Activated gamma-delta T cell (primary cell): ENCODE measurements at regions not wholly inside any gene's neighbourhood (a gene's known extent, or its start where the extent isn't known, plus 50 kb on each side); places are given as distances from the start of the nearest gene placed in this dataset.

ENCODE experiments used
- DNase-seq: peaks from one replicate; lab custom pipeline; 2025; lab: John Stamatoyannopoulos, UW

DNA sequence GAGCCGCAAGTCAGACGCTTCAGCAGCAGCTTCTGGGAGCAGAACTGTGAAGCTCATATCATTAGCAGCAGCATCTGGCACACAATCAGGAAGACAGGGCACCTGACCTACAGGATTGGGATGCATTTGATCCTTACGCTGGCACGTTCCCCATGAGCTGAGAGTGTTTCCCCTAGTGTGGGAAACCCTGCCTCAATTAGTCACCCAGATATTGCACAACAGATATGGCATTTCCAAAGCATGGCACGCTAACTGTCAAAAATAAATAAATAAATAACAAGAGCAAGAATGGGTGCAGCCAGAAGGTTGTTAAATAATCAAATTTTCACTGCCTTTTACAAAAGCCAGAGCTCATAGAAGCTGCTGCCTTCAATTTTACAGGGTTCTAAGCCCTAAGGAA is 189.6 kb upstream of the THBS1 start:
- DNase-seq: no peak

DNA sequence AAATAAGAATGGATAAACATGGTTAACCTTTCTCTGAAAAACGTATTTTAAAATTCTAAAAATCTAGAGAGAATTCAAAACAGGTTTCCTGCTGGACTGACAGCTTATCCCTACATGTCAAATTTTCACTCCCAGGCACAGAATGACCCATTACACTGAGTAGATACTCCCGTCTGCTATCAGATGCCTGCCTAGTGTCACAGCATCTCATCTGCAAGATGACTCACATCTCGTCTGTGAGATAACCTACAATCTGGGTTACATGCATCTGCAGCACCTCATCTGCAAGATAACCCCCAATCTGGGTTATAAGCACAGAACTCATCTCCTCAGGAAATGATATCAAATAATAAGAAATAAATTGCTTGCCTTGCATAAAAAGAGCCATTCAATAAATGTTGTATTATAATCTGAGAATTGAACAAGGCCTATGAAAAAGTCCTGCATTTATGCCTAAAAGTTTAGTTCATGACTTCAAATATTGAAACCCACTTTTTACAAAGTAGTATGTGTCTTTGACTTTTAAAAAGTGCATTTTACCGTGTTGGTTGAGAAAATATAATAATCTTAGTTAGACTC is 188.3 kb upstream of the THBS1 start:
- DNase-seq: no peak

DNA sequence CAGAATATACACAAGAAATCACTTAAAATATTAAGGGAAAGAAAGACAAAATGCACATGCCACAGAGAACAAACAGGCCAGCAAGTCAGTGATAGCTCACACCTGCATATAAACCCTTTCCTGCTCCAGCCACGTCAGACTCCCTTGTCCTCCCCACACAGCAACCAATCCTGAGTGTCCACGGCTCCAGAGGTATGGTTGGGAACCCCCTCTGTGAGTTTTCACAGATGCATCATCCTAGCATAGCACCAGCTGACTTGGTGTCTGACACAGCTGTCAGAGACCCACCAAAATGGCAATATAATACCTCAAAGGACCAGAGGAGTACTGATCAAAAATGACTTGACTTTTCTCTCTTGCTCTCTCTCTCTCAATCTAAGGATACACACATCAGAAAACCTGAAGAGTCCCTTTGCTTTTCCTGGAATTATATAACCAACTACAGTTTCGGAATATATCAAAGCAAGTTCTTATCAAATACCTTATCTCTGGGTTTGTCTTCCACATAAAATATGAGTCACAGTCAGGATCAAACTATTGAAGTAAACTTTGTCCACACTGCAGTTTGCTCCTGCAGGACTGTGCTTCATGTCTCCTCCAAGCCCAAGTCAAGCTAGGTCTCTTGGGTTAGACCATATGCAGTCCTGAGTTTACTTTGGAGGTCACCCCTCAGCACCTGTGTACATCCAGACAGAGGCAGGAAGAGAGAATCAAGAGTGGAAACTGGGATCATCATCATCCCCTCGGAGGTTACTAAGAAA is 187.1 kb upstream of the THBS1 start:
- DNase-seq: no peak

DNA sequence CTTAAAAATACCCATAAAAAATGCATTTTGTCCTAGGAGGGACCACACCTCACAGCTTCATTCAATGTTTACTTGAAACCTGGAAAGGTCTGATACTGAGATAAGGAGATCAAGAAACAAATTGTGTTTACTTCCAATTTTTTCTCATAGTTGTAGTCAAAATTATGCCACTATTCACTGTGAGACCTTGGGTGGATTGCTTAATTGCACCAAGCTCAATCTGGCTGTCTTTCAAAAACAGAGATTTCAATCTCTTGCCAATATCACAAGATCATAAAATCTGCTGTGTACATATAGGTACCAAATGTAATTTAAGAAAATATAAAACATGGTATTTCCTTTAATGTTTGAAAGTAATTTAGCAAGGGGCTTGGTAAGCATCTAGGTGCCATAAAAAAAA is 186.4 kb upstream of the THBS1 start:
- DNase-seq: no peak

DNA sequence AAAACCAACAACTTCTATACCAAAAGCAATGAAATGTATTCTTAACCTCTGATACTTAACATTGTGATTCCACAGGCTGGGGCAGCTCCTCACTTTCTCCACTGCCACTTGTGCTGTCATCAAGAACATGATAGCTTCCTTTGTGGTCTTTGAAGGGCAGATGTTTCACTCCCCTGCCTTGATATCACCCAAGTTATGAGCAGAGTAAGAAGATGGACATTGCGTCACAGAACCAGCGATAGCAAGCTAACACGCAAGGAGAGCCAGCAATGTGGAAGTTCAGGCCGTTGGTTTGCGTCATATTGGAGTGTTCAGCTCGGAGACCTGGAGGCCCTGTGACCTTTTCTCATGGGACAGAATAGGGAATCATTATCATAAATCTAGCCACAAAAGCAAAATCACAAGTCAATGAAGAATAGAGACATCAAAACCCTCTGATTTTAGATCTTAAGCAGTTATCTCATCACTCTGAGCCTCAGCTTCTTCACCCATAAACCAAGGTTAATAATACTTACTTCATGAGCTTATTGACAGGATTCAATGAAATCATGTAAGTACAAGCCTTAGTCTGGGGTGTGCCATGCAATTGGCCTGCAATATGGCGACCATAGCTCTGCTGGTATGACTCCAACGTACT is 183.8 kb upstream of the THBS1 start:
- DNase-seq: no peak

DNA sequence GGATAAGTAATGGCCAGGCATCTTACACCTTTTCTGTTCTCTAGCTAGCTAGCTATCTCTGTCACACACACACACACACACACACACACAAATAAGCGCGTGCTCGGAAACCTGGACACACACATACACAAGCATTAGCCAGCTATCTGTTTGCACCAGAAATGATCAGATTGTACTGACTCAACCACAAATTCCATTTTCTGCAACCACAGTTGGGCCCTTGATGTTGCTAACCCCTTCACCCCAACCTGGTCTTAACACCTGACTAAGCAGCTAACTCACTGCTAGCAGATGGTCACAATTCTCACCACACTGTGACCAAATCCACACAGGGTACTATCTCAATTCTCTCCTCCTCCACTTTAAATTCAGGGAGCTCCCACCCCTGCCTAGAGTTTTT is 183.0 kb upstream of the THBS1 start:
- no peak for DNase-seq

DNA sequence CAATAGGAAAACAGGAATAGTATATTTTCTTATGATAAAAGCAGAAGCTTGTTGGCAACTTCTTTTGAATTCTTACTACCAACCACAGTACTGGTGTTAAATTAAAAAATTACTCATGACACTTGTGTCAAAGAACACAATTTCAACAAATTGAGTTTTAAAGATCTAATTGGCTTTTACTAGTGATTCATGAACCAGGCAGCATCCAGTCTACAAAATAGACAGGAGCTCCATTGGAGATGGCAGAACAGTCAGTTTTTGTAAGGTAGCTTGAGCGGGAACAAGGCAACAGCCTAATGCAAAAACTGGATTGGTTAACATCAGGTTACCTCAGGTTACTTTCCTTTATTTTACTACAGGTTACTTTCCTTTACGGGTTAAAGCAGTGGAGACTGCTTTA is 181.3 kb upstream of the THBS1 start:
- DNase-seq: no peak

DNA sequence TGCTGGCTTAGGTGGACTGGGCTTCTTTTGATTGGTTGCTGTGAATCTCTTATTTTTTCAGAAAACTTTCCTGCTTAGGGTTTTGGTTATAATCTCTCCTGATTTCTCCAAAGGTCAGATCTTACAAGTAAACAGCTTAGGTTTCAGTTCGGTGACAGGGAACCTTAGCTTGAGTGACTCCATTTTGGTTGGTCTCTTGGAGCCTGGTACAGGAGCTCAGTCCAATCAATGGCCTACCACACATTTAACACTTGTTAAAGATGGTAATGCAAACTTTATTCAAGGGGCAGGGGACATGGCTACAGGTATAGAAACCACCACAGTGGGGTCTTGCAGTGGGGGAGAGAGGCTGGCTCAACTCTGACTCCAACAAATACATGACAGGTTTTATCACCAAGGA is 180.9 kb upstream of the THBS1 start:
- no peak for DNase-seq

DNA sequence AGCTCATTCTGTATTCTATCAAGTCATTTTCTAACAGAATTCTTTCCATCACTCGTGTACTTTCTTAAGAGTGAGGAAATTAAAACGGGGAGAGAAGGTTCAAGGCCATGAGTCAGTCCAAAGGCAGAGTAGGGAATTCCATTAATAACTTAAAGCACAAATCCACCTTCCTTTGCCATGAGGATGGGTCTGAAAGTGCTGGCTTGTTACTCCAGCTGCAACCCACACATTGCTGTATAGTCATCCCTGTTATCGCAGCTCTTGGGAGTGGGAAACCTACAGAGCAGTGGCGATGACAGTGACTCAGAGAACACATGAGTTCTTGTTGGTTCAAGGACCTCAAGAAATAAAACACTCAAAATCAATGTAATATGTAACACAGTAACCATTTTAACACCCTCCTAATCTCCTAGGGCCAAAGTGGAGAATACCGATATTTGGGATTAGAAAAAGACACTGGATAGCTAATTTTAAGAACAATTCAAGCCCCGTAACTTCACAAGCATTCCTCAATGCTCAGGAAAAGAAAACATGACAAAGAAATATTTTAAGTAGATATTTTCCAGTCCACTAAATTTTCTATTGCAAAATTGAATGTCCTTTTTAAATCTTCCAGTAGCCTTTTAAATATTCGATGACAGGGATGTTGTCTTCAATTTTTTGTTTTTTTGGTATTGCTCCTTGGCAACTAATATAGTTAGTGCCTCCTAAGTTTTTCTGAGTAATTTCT is 179.9 kb upstream of the THBS1 start:
- DNase-seq: no peak

DNA sequence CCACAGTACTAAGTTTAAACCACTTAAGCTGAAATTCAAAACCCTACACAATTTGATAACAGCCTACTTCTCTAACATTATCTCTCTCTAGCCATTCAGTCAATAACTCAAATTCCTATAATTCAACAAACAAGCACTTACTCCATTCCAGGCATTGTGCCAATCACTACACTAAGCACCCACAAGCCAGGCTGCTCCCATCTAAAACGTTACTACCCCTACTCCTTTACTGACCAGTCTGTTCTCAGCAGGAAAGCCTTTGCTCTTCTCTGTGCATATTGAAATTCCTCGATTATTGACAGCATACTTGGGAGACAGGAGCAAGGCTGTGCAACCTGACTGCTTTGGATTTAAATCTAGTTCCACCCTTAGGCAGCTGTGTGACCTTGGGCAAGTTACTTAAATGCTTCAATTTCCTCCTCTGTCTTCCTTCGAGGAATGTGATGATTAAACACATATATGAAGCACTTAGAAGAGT is 177.2 kb upstream of the THBS1 start:
- DNase-seq: no peak

DNA sequence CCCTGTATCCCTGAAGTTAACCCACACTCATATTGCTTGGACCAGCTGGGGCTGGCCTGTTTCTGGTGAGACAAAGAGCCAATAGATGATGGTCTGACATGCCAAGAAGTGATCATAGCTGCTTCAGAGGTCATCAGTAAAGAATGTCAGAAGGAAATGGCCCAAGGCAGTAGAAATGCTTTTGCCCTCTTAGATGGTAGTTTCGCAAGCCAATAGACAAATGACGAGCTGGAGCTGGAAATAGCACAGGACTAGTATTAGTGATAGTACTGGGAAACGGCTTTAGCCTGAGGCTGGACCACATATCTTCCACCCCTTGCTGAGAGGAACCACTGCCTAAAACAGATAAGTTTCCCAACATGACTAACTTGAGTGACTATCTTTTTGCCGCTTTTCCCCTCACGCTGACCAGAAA is 176.1 kb upstream of the THBS1 start:
- no peak for DNase-seq

DNA sequence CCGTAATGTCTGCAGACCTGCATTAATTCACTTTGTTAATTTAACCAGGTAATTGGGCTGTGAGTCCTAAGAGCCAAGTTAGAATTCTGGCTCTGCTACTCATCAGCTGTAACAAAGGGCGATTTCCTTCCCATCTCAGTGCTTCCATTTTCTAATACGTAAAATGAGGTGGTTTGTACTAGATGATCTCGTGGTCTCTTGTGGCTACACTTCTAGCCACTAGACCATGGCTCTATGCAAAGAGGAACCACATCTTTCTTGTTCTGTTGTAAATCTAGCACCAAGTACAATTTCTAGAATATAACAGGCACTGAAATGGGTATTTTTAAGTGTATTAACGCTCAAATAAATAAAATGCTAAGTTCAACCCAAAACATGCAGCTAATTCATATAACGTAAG is 174.4 kb upstream of the THBS1 start:
- no peak for DNase-seq

DNA sequence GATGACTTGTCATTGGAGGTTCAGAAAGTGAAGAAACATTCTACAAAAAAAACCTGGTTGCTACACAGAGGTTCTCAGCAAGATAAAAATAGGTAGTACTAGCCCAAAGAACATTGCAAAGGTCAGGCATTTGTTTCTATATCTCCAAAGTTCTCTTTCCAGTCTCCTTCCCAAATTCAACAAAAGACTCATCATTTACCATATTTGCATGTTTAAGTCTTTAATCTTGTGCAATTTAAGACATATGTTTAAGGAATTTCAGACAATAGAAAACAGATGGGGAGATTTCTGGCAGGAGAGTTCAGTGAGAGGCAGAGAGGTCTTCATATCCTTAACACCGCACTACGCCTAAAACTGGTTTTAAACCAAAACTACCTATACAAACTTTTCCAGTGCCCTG is 173.8 kb upstream of the THBS1 start:
- no peak for DNase-seq

DNA sequence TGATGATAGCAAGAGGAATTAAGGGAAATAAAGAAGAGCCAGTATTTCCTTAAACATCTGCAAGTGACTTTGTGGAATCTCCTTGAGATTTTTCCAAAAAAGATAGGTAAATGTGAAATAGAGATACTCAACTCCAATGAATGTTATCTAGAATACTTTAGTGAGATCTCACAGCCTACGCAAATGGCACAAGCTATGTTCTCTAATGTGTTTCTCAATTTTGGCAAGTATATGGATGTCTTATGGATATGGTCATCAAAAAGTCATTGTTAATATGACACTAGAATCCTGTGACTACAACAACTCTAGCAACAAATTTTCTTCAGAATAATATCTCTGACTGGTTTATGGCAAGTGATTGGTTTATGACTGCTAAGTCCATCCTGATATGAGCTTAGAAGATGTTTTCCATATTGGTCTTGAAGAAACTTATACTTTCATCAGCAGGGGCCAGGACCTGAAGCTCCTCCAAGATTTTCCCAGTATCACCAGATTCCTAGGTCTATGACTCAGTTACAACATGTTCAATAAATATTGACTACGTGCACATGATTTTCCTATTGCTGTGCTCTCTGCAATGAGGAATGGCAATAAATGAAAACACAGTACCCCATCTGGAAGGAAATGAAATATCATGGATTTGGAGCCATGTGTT is 170.9 kb upstream of the THBS1 start:
- no peak for DNase-seq

DNA sequence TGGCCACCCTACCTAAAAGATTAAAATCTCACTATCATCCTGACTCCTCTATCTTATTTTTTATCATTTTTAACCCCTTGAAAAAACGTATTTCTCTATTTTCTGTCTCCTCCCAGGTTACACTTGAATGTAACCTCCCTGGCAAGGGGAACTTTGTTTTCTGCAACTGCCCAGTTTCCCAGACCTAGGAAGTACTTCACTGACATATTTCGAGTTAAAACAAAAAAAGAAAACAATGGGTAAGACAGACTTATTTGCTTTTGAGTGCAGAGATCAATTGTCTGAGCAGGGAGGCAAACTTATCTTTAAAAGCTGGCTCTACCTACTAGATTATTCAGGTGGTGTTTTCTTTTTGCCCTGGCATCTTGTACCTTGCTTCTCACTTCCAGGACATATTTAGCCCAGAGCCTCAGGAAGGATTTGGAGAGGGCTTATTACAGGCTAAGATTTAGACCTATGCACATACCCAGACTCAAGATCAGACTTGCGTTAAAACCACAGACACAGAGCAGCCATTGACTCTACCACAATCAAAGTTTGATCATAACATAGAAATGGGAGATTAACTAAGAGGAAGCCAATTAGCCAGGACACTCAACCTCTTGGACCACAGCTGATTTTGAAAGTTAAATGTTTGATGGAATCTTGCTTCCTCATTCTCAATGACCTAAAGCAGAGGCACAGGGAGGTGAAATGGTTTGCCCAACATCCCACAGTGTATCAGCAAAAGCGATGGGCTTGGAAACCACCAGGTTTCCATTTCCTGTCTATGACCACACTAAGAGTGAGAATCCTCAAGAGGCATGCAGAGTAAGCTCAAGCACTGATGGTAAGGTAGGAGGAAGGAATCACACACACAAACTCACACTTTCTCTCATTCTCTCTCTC is 169.5 kb upstream of the THBS1 start:
- no peak for DNase-seq

DNA sequence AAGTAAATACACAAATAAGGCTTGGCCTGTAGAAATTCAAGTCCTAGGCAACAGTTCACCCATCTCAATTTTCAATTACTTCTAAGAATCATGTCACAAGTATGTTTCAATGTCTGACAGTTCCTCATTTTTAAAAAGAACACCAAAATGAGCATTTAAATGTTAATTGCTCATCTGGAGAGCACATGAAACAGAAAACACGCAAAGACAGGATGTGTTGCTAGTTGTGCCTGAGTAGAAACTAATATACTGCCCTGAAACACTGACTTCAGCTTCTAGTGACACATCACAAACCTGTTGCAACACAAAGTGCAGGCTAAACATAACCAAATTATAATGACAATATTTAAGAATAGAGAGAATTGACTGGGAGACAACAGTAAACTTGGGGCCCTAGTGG is 167.3 kb upstream of the THBS1 start:
- DNase-seq: no peak

DNA sequence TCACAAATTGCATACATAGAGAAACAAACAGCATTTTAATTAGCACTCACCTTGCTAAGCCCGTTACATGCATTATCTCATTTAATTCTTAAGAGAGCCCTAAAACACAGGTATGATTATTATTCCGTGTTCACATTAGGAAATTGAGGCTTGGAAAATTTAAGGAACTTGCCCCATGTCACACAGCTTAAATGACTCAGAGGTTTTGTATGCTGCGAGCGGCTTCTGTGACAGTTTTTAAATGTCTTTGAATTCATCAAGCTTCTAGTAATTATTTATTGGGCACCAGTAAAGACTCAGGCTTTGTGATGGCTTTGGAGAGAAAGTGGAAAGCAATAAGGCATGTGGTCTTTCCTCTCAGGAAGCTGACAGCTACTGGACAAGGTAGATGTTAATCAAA is 166.7 kb upstream of the THBS1 start:
- DNase-seq: no peak

DNA sequence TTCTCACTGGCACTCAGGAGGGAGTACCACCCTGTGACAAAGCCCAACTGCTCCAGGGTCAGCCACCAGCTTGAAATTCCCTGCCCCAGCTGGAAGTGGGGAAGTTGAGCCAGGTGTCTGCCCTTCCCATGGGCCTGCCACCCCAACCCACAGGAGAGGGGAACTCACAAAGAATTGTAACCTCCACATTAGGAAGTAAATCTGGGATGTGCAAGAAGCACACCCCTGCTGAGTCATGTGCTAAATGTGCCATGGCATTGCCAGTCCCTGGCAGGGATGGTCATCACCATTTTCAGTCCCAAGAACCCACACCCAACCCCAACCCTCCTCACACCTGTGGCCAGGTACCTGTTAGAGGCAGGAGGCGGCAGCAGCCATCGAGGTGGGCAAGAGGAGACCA is 165.2 kb upstream of the THBS1 start:
- no peak for DNase-seq

DNA sequence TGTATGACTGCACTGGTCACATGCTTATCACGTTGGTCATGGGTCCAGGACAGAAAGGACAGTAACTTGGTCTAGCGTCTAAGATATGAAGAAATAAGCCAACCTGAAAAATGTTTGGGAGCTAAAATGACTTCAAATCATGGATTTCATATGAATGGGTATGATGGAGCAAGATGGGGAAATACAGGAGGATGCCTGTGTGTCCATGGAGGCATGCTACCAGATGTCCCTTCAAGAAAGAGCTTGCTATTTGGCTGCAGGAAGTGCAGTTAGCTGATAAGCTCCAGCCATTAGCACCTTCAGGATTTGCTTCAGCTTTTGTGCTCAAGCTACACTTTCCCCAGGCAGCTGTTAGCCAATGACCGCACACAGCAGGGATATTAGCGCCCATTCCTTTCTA is 164.6 kb upstream of the THBS1 start:
- DNase-seq: no peak

DNA sequence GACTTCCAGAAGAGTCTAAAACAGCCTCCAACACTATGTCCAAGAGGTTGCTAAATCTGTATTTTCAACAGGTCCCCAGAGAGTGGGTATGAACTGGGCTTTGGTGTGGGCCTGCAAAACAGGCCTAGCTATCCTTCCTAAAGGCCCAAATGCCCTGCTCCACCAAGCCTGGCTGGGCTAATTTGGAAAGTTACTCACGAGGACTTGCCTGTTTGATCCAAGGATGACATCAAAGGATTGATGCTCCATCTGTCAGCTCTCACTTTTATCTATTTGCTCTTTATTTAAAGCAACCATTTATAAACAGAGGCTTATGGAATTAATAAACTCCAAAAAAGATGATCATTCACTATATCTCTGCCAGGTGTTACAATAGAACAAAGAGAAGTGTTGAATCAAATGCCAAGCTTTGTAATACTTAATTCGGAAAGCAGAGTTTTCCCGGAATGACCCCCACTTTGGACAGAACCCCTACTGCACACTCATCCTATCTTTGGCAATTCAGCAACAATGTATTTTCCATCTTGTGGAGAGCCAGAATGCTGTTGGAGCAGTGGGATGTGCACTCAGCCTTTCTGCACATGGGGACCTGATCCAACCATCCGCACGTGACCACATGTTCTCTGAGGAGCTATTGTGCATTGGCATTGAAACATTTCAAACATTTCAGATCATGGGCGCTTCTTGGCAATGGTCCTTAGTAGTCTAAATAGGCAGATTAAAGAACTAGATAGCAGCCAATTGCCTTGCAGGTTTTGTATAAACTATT is 163.3 kb upstream of the THBS1 start:
- DNase-seq: no peak
